ENCODE measurements at regions not wholly inside any gene's neighbourhood (a gene's known extent, or its start where the extent isn't known, plus 50 kb on each side); places are given as distances from the start of the nearest gene placed in this dataset.

GRCh38 chr10:63069318-63069717 lies 63.8 kb upstream of the NRBF2 start:
- TF ChIP-seq, protein P1, sequence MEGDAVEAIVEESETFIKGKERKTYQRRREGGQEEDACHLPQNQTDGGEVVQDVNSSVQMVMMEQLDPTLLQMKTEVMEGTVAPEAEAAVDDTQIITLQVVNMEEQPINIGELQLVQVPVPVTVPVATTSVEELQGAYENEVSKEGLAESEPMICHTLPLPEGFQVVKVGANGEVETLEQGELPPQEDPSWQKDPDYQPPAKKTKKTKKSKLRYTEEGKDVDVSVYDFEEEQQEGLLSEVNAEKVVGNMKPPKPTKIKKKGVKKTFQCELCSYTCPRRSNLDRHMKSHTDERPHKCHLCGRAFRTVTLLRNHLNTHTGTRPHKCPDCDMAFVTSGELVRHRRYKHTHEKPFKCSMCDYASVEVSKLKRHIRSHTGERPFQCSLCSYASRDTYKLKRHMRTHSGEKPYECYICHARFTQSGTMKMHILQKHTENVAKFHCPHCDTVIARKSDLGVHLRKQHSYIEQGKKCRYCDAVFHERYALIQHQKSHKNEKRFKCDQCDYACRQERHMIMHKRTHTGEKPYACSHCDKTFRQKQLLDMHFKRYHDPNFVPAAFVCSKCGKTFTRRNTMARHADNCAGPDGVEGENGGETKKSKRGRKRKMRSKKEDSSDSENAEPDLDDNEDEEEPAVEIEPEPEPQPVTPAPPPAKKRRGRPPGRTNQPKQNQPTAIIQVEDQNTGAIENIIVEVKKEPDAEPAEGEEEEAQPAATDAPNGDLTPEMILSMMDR (IDR thresholded peaks at IDR 0.05; ENCODE audit: poor library complexity): no peak
- TF ChIP-seq EZH2phosphoT487 (IDR thresholded peaks at IDR 0.05; ENCODE audit: low read depth, severe bottlenecking, unreplicated experiment) (no peak), EZH2 (IDR thresholded peaks at IDR 0.05; ENCODE audit: borderline replicate concordance) (no peak)

Measured in hepatocyte (in vitro differentiated cells).